ENCODE measurements at regions not wholly inside any gene's neighbourhood (a gene's known extent, or its start where the extent isn't known, plus 50 kb on each side); places are given as distances from the start of the nearest gene placed in this dataset.

DNA sequence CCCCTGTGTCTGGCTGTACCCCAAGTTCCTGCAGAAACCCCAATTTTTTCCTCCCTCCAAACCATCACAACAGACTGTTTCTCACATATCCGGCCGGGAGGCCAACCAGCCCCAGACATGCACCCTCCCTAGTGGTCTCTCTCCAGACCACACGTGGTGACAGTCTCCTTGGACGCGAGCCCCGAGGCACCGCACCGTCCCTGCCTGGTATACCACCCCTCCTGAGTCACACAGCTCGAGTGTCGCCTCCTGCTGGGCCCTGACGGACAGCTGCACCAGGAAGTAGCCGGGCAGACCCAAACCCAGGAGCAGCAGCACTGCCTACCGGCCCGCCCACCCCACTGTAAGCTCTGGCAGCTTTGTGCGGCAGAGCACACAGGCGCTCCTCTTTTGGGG, 97.4 kb downstream of the RFLNA start:
- no peaks in the 10 kb centered on the region for H3K9me3 ChIP-seq
- H3K4me1 ChIP-seq = peaks cover 77% of the 10 kb centered on the region
- no peak overlapping the region for H3K4me3 ChIP-seq
- H3K36me3 ChIP-seq (replicated peaks in 1 of 2; ENCODE audit: insufficient read depth in 1 of 2, low read depth in 2 of 2) = no peaks in the 10 kb centered on the region
- ATAC-seq (no peak), DNase-seq (peak in 2 of 4 donors; percentile 48 to 64)
- no peak for TF ChIP-seq POLR2A (IDR thresholded peaks at IDR 0.05)
- TF ChIP-seq, protein P1, sequence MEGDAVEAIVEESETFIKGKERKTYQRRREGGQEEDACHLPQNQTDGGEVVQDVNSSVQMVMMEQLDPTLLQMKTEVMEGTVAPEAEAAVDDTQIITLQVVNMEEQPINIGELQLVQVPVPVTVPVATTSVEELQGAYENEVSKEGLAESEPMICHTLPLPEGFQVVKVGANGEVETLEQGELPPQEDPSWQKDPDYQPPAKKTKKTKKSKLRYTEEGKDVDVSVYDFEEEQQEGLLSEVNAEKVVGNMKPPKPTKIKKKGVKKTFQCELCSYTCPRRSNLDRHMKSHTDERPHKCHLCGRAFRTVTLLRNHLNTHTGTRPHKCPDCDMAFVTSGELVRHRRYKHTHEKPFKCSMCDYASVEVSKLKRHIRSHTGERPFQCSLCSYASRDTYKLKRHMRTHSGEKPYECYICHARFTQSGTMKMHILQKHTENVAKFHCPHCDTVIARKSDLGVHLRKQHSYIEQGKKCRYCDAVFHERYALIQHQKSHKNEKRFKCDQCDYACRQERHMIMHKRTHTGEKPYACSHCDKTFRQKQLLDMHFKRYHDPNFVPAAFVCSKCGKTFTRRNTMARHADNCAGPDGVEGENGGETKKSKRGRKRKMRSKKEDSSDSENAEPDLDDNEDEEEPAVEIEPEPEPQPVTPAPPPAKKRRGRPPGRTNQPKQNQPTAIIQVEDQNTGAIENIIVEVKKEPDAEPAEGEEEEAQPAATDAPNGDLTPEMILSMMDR (IDR thresholded peaks at IDR 0.05) = peak in 3 of 7 experiments; percentile 5 to 20 (median 9)
- intact Hi-C loops (cut with DNase I) = no loop called here
- no peaks in the 10 kb centered on the region for H3K27me3 ChIP-seq
- 34 to 74% methylated on average over 13 to 16 of the region's 16 CpGs for WGBS, 2 donors
- peak overlapping the region; percentile 60 to 96 (median 83) for H3K27ac ChIP-seq

DNA sequence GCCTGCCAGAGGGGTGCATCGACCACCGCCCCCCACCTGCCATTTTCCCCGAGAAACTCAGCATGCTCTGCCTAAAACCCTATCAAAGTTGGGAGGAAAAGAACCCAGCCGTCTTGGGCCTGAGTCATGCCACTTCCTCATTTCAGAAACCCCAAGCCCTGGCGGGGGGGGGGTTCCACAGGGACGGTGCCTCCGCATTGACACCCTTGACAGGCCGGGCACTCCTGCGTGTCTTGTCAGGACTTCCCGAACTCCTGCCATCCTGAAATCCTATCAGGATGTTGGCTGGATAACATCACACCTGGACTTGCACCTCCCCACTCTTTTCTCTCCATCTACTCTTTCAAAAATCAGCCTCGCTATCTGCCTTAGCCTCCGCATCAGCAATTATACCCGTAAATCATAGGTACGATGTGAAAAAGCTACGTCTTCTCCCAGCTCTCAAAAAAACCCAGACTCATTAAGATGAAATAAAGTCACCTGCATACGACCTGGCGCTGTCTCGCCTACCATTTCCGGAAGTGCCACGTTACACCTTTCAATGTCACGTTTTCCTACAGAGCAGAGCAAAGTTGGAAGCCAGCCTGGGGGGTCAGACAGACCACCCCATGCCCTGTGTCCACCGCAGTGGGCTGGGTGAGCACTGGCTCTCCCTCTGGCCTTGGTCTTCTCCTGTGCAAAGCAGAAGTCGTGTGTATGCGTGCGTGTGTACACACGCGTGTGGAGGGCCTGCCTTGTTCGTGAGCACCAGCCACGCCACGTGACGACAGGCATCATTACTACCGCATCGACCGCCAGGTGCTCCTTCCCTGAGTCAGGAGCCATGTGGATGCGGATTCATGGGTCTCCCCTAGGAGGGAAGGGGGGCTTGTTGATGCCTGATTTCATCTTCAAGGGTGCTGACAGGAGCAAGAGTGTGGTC, 96.7 kb downstream of the RFLNA start:
- Histone ChIP-seq H3K27ac (peak overlapping the region; percentile 41 to 96 (median 83)), H3K36me3 (replicated peaks in 1 of 2; ENCODE audit: insufficient read depth in 1 of 2, low read depth in 2 of 2) (no peaks in the 10 kb centered on the region), H3K4me1 (peaks cover 75% of the 10 kb centered on the region), H3K27me3 (no peaks in the 10 kb centered on the region), H3K4me3 (no peak overlapping the region), H3K9me3 (no peaks in the 10 kb centered on the region)
- TF ChIP-seq, protein P1 (IDR thresholded peaks at IDR 0.05) = no peak
- no peak for TF ChIP-seq POLR2A (IDR thresholded peaks at IDR 0.05)
- ATAC-seq (no peak), DNase-seq (peak in 2 of 4 donors; percentile 42 to 71)
- intact Hi-C loops (cut with DNase I) = no loop called here
- 70 to 82% methylated on average over 26 to 35 of the region's 35 CpGs for WGBS, 2 donors

DNA sequence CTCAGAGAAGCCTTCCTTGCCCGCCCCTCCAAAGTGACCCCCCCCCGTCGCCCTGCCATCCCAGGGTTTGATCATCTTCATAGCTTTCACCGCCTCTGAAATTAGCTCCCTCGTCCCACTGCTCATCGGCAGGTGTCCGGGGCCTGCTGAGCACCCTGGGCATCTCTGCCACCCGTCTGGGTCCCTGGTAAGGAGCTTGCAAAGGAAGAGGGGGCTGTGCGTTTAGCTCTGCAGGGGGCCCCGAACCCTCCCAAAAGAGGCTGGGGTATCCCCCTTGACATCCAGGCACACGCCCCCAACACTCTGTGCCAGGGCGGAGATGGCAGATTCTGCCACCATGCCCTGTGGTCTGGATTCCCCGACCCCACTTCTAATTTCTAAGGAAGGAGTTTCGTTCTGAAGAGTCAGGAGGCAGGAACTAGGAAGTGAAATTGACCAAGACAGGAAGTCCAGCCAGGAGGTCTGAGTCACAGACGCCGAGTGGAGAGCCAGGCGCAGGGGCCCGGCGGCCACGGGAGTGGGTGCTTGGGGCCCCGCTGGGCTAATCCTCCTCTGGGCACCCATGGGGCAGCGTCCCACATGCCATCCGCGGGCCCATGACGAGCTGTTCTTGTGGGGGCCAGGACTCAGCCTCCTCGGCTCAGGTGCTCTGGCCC, 95.7 kb downstream of the RFLNA start:
- no peak for ATAC-seq
- Histone ChIP-seq H3K4me3 (no peak overlapping the region), H3K4me1 (peaks cover 78% of the 10 kb centered on the region), H3K27me3 (no peaks in the 10 kb centered on the region), H3K36me3 (replicated peaks in 1 of 2; ENCODE audit: insufficient read depth in 1 of 2, low read depth in 2 of 2) (peaks cover 0 to 1% of the 10 kb centered on the region in 2 donors), H3K27ac (peak overlapping the region; percentile 0 to 96 (median 66)), H3K9me3 (no peaks in the 10 kb centered on the region)
- 63 to 89% methylated on average over 15 to 24 of the region's 26 CpGs for WGBS, 2 donors
- DNase-seq = peak in 1 of 4 donors; percentile 75
- TF ChIP-seq POLR2A (IDR thresholded peaks at IDR 0.05) = no peak
- TF ChIP-seq, protein P1 (IDR thresholded peaks at IDR 0.05) = no peak
- intact Hi-C loops (cut with DNase I) = no loop called here

DNA sequence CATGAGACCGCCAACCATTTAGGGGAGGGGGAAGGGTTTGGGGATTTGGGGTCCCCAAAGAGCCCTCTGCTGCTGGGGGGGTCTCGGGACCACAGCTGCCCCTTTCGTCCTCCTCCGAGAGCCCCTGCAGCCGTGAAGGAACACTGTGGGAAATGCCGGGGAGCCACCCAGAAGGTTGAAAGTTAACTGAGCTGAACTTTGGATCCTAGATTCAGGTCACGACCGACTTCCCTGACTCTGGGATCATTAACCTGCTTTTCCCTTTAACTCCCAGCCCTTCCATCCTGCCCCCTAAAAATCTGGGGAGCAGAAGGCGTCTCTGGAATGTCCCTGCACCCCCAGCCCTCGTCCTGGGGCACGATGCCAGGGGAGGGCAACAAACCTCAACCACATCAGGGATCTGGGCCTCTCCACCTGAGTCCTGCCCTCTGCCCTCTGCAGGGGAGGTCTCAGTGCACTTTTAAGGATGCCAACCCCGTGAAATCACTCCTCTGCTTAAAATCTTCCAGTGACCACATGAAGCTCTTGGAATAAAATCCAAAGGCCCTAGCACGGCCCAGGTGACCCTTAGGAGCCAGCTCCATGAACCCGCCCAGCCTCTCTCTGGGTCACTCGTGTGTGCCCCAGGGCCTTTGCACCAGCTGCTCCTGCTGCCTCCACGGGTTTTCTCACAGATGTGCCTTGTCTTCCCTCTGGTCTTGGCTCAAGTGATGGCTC, 95.0 kb downstream of the RFLNA start:
- DNase-seq = no peak
- Histone ChIP-seq H3K9me3 (no peaks in the 10 kb centered on the region), H3K27ac (peak overlapping the region; percentile 90 to 96 (median 93)), H3K4me3 (no peak overlapping the region), H3K4me1 (peaks cover 80% of the 10 kb centered on the region), H3K36me3 (replicated peaks in 1 of 2; ENCODE audit: insufficient read depth in 1 of 2, low read depth in 2 of 2) (peaks cover 1 to 6% of the 10 kb centered on the region in 2 donors), H3K27me3 (no peaks in the 10 kb centered on the region)
- ATAC-seq = no peak
- 17 to 30% methylated on average over 13 to 16 of the region's 16 CpGs for WGBS, 2 donors
- TF ChIP-seq, protein P1 (IDR thresholded peaks at IDR 0.05) = no peak
- TF ChIP-seq POLR2A (IDR thresholded peaks at IDR 0.05) = no peak
- intact Hi-C loops (cut with DNase I) = no loop called here
